Colonic mucosa (tissue), 4 donors: ENCODE measurements at regions not wholly inside any gene's neighbourhood (a gene's known extent, or its start where the extent isn't known, plus 50 kb on each side); places are given as distances from the start of the nearest gene placed in this dataset.

Experiments
- DNase-seq: peaks from one replicate; pipeline ENCODE4 v3.0.0-alpha.2; 2020
- H3K27ac ChIP-seq: fragments of 200-600 bp; one replicate; pipeline ENCODE4 v1.8.0; 2021
- H3K27me3 ChIP-seq: fragments of 200-600 bp; one replicate; pipeline ENCODE4 v1.8.0; 2021
- H3K36me3 ChIP-seq: fragments of 200-600 bp; one replicate; pipeline ENCODE4 v1.8.0; 2021
- H3K4me1 ChIP-seq: fragments of 200-600 bp; one replicate; pipeline ENCODE4 v1.8.0; 2021; ENCODE audit warnings: mild to moderate bottlenecking
- H3K4me3 ChIP-seq: fragments of 200-600 bp; one replicate; pipeline ENCODE4 v1.8.0; 2021
- H3K9ac ChIP-seq, 2 donors: one replicate each; pipeline ENCODE4 v1.7.0; 2013; ENCODE audit warnings: control low read depth in 2 of 2, low read depth in 2 of 2, low read length in 2 of 2
- H3K9me3 ChIP-seq: fragments of 200-600 bp; one replicate; pipeline ENCODE4 v1.8.0; 2021
- intact Hi-C: fragments of 100-400 bp; cut with DNase I; formaldehyde crosslinking; loops from one replicate; pipeline ENCODE4 v1.14.1; 2022
- TF ChIP-seq, protein P1 (sequence below): fragments of 200-600 bp; IDR thresholded peaks from one replicate; pipeline ENCODE4 v1.8.0; 2022; ENCODE audit warnings: antibody characterized with exemption, mild to moderate bottlenecking
- donor health status: healthy.
- donor health status: DM: no; HTN: no; CAD: no.
- donor health status: DM: no; HTN: no; CAD: no.

DNA sequence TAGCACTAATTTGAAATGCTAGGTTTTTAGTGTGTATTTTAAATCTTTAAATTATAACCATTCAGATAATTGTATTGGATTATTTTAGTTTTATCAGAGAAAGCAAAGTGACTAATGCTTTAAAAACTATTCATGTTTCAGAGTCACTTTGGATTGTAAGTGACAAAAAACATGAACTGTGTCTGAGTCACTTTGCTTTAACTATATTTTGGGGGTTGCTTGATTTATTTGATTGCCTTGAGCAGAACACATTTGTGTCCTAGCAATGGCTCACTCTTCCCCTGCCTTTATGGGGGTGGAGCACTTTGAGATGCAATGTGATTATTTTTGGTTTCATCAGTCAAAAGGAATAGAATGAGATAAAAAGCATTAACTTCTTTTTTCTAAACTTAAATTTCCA, 188.4 kb upstream of the ARX start:
- Histone ChIP-seq H3K9ac (no peak overlapping the region), H3K27me3 (no peaks in the 10 kb centered on the region), H3K9me3 (no peaks in the 10 kb centered on the region), H3K4me1 (no peaks in the 10 kb centered on the region), H3K27ac (no peak overlapping the region), H3K4me3 (no peak overlapping the region), H3K36me3 (no peaks in the 10 kb centered on the region)
- DNase-seq: no peak
- intact Hi-C loops: no loop called here
- TF ChIP-seq, protein P1, sequence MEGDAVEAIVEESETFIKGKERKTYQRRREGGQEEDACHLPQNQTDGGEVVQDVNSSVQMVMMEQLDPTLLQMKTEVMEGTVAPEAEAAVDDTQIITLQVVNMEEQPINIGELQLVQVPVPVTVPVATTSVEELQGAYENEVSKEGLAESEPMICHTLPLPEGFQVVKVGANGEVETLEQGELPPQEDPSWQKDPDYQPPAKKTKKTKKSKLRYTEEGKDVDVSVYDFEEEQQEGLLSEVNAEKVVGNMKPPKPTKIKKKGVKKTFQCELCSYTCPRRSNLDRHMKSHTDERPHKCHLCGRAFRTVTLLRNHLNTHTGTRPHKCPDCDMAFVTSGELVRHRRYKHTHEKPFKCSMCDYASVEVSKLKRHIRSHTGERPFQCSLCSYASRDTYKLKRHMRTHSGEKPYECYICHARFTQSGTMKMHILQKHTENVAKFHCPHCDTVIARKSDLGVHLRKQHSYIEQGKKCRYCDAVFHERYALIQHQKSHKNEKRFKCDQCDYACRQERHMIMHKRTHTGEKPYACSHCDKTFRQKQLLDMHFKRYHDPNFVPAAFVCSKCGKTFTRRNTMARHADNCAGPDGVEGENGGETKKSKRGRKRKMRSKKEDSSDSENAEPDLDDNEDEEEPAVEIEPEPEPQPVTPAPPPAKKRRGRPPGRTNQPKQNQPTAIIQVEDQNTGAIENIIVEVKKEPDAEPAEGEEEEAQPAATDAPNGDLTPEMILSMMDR: no peak

DNA sequence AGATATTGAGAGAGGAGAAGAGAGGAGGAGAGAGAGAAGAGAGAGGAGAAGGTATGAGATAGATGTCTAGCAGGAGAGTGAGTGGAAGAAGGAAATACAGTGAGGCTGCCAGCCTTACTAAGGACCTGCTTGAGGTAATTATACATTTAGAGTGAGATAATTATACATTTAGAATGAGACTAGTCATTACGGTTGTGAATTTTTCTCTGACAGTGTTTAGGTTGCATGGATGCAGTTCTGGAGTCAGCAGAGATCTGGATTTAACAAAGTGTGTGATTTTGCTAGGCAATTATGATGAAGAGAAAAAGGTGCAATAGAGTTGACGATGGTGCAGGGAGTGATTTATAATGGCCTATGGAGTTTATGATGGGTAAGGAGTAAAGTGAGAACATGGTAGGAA, 187.1 kb upstream of the ARX start:
- intact Hi-C loops: no loop called here
- Histone ChIP-seq H3K9me3 (no peaks in the 10 kb centered on the region), H3K9ac (no peak overlapping the region), H3K4me1 (no peaks in the 10 kb centered on the region), H3K36me3 (no peaks in the 10 kb centered on the region), H3K27me3 (no peaks in the 10 kb centered on the region), H3K4me3 (no peak overlapping the region), H3K27ac (no peak overlapping the region)
- DNase-seq: no peak
- TF ChIP-seq, protein P1: no peak

DNA sequence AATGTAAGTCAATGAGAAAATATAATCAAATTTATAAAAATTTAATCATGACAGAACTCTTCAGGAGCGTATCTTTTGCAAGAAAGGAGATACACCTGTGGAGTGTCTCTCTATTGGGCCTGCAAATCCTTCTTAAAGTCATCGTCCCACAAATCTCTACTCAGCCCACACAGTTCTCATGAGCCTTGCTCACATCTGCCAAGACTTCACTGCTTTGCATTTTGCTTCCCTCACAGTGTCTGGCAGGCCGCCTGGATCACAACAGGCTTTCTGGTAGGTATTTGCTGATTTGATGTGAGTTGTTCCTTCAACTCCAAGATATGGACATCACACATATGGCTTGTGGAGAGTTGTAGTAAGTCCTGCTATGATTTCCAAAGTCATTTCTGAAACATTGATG, 183.1 kb upstream of the ARX start:
- no peaks in the 10 kb centered on the region for H3K27me3 ChIP-seq

DNA sequence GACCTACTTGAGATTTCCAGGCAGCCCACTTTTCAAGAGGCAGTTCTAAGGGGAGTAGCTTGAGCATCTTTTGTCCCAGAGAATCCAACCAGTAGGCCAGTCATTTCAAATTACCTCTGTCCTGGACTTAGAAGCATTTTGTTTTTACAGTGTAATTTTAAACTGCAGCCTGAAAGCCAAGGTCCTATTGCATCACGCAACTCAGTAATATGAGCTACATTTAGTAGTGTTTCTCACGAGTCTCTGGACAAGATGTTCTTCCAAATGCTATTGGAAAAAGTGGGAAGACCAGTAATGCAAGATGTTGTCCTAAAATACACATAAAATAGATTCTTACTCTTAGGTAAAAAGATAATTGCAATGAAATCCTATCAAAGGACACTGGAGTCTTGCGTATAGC, 182.5 kb upstream of the ARX start:
- DNase-seq: no peak
- Histone ChIP-seq H3K4me3 (no peak overlapping the region), H3K27me3 (no peaks in the 10 kb centered on the region), H3K9me3 (no peaks in the 10 kb centered on the region), H3K27ac (no peak overlapping the region), H3K4me1 (no peaks in the 10 kb centered on the region), H3K9ac (no peak overlapping the region), H3K36me3 (no peaks in the 10 kb centered on the region)
- TF ChIP-seq, protein P1: no peak
- intact Hi-C loops: no loop called here

More for the DNA sequence above, 183.1 kb upstream of the ARX start:
- intact Hi-C loops: no loop called here
- DNase-seq: no peak
- no peaks in the 10 kb centered on the region for H3K9me3 ChIP-seq
- TF ChIP-seq, protein P1: no peak
- no peak overlapping the region for H3K27ac ChIP-seq
- H3K9ac ChIP-seq: no peak overlapping the region
- no peaks in the 10 kb centered on the region for H3K36me3 ChIP-seq
- H3K4me1 ChIP-seq: no peaks in the 10 kb centered on the region
- H3K4me3 ChIP-seq: no peak overlapping the region

DNA sequence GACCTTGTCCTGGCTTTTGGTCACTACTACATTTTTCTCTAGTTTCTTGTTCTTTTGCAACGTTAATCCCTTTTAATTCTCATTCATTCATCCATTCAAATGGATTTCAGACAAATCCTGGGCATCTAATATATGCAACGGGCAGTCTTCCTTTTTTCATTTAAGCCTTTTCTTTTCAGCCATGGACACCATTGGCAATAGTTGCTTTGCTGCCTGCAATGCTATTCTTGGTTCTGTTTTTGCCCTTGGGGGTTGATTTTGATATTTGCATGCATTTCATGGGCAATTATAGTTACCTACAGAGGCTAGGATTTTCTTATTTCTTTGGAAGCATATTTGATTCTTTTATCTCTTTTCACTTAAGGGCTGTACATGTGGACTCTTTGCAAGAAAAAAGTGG, 180.5 kb upstream of the ARX start:
- DNase-seq: no peak
- Histone ChIP-seq H3K36me3 (no peaks in the 10 kb centered on the region), H3K9me3 (no peaks in the 10 kb centered on the region), H3K27ac (no peak overlapping the region), H3K4me1 (no peaks in the 10 kb centered on the region), H3K27me3 (no peaks in the 10 kb centered on the region), H3K9ac (no peak overlapping the region), H3K4me3 (no peak overlapping the region)
- intact Hi-C loops: no loop called here
- TF ChIP-seq, protein P1: no peak

DNA sequence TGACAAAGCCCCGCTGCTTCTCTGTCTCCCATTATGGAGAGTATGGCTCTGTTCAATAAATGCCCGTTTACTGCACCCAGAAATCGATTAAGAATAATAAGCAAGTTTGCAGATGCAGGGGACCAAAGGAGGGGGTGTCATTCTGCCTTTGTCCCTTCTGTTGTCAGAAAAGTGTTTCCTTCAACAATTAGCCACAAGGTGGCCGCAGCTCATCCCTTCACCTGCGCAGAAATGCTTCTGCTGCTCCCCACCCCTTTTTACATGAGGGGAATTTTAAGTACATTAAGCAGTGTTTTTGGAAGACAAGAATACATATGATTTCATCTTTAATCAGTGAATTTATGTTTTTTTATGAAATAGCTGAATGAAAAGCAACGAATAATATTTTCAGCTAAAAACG, 175.6 kb upstream of the ARX start:
- TF ChIP-seq, protein P1: no peak
- intact Hi-C loops: no loop called here
- Histone ChIP-seq H3K9ac (no peak overlapping the region), H3K4me3 (no peak overlapping the region), H3K4me1 (no peaks in the 10 kb centered on the region), H3K27ac (no peak overlapping the region), H3K27me3 (no peaks in the 10 kb centered on the region), H3K36me3 (no peaks in the 10 kb centered on the region), H3K9me3 (no peaks in the 10 kb centered on the region)
- no peak for DNase-seq
